CD4-positive, alpha-beta memory T cell (primary cell): ENCODE measurements at regions not wholly inside any gene's neighbourhood (a gene's known extent, or its start where the extent isn't known, plus 50 kb on each side); places are given as distances from the start of the nearest gene placed in this dataset.

Source experiments
- CTCF ChIA-PET: fragments of 350-600 bp; sonication (Branson Sonifier 250); formaldehyde crosslinking; loops from one replicate; lab custom pipeline; 2021; ENCODE audit warnings: inconsistent platforms; ENCODE audit not compliant: partially characterized antibody; lab: Charles Lee
- POLR2A ChIA-PET: fragments of 350-600 bp; sonication (Branson Sonifier 250); formaldehyde crosslinking; loops from one replicate; lab custom pipeline; 2021; ENCODE audit not compliant: partially characterized antibody; lab: Charles Lee
- DNase-seq, 5 donors: peaks; one replicate each; pipeline versions ENCODE4 v3.0.0 to v3.0.0-alpha.2; 2020 to 2022; ENCODE audit warnings: mixed read lengths in 1 of 5
- H3K27ac ChIP-seq: one replicate; pipeline ENCODE4 v1.7.0; 2013; ENCODE audit warnings: low read depth, low read length
- H3K27me3 ChIP-seq: 2 replicates; pipeline ENCODE4 v1.7.0; 2013; ENCODE audit warnings: mild to moderate bottlenecking, low read length, moderate library complexity; ENCODE audit not compliant: insufficient read depth
- H3K36me3 ChIP-seq: 2 replicates; pipeline ENCODE4 v1.7.0; 2013; ENCODE audit warnings: mild to moderate bottlenecking, low read length, moderate library complexity; ENCODE audit not compliant: insufficient read depth
- H3K4me1 ChIP-seq: 2 replicates; pipeline ENCODE4 v1.7.0; 2013; ENCODE audit warnings: mild to moderate bottlenecking, low read length, moderate library complexity; ENCODE audit not compliant: insufficient read depth
- H3K4me3 ChIP-seq, 2 donors: one replicate each; pipeline ENCODE4 v1.7.0; 2013; ENCODE audit warnings: low read length in 2 of 2, mild to moderate bottlenecking in 1 of 2
- H3K9me3 ChIP-seq, 2 donors: one replicate each; pipeline ENCODE4 v1.7.0; 2013; ENCODE audit warnings: low read length in 2 of 2, control low read depth in 1 of 2; ENCODE audit not compliant: control insufficient read depth in 1 of 2
- H3K27ac Mint-ChIP-seq, 7 donors: one replicate each; pipeline ENCODE4 v1.8.0; 2020 to 2021; ENCODE audit warnings: mixed read lengths in 7 of 7, mild to moderate bottlenecking in 6 of 7, inconsistent platforms in 3 of 7, moderate library complexity in 3 of 7
- H3K27me3 Mint-ChIP-seq, 2 donors: one replicate each; pipeline ENCODE4 v1.8.0; 2020 to 2021; ENCODE audit warnings: mixed read lengths in 2 of 2
- H3K36me3 Mint-ChIP-seq, 2 donors: one replicate each; pipeline ENCODE4 v1.8.0; 2020 to 2021; ENCODE audit warnings: mixed read lengths in 2 of 2, inconsistent platforms in 1 of 2, mild to moderate bottlenecking in 1 of 2
- H3K4me1 Mint-ChIP-seq, 4 donors: one replicate each; pipeline ENCODE4 v1.8.0; 2020 to 2021; ENCODE audit warnings: mixed read lengths in 4 of 4, mild to moderate bottlenecking in 1 of 4
- H3K4me3 Mint-ChIP-seq, 8 donors: one replicate each; pipeline ENCODE4 v1.8.0; 2020 to 2021; ENCODE audit warnings: mixed read lengths in 8 of 8, mild to moderate bottlenecking in 7 of 8, moderate library complexity in 6 of 8, inconsistent platforms in 3 of 8
- H3K9me3 Mint-ChIP-seq, 8 donors: one replicate each; pipeline ENCODE4 v1.8.0; 2020 to 2021; ENCODE audit warnings: mixed read lengths in 8 of 8, mild to moderate bottlenecking in 5 of 8, inconsistent platforms in 3 of 8, moderate library complexity in 1 of 8
- intact Hi-C: fragments of 100-400 bp; cut with micrococcal nuclease; formaldehyde crosslinking; loops from one replicate; pipeline ENCODE4 v1.15.1; 2023

DNA sequence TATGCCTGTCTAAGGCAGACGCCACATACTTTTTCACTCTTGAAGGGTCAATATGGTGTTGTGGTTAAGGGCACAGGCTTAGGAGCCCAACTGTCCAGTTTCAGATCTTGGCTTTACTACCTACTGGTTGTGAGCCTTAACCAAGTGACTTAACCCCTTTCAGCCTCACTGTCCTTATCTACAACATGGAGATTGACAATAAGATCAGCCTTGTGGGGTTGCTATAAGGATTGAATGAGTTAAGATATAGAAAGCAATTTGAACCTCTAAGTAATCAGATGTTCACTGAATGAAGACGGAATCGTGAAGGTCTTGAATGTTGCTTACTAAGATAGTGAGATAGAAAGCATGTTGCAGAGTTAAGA is 121.3 kb upstream of the JUN start:
- Histone ChIP-seq H3K4me3 (no peak overlapping the region), H3K27me3 (no peaks in the 10 kb centered on the region), H3K4me1 (peaks cover 13% of the 10 kb centered on the region), H3K9me3 (no peaks in the 10 kb centered on the region), H3K27ac (no peak overlapping the region), H3K36me3 (no peaks in the 10 kb centered on the region)
- POLR2A ChIA-PET = interaction anchor here (2.7 kb wide), 1 partner anchor 123 kb away, joined by 9 read pairs; no protein-coding TSS in a partner anchor
- no peaks in the 10 kb centered on the region for H3K36me3 Mint-ChIP-seq
- no peak for DNase-seq
- peak overlapping the region; percentile 17 to 78 (median 62) for H3K4me3 Mint-ChIP-seq
- peaks cover 9 to 19% (median 13%) of the 10 kb centered on the region in 4 donors for H3K4me1 Mint-ChIP-seq
- no peaks in the 10 kb centered on the region for H3K27me3 Mint-ChIP-seq
- no peaks in the 10 kb centered on the region for H3K9me3 Mint-ChIP-seq
- CTCF ChIA-PET = no interaction called here
- intact Hi-C loops = loop anchor here (10.0 kb wide), 1 partner anchor 110 kb away; no protein-coding TSS in a partner anchor
- peak overlapping the region in 4 of 7 donors; percentile 2 to 52 (median 26) for H3K27ac Mint-ChIP-seq

DNA sequence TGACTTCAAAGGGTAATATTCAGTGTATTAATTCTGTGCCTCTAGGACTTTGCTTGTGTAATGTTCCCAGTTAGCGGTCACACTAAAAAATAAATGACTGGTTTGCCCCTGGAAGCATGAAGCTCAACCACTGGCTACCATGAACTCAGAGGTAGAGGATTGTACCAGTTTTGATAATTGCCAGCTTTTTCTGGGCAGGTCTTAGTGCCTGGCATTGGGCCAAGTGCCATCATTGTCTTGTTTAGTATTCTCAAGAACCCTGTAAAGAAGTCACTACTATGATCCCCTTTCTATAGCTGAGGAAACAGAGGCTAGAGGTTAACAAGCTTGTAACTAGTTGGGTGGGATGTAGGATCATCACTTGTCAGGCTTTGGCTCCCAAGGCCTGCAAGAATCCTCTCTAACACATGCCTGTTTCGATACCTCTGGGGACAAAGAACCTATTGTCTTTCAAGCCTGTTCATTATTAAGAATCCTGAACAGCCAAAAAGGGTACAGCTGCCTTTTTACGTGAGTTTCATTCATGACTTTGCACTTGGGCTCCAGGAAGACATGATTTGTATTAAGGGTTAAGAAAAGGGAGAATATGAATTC is 121.9 kb upstream of the JUN start:
- no peaks in the 10 kb centered on the region for H3K36me3 Mint-ChIP-seq
- peak overlapping the region in 1 of 7 donors; percentile 33 for H3K27ac Mint-ChIP-seq
- H3K4me1 Mint-ChIP-seq = peaks cover 9 to 19% (median 13%) of the 10 kb centered on the region in 4 donors
- peak overlapping the region in 2 of 8 donors; percentile 13 to 15 for H3K4me3 Mint-ChIP-seq
- DNase-seq = no peak
- POLR2A ChIA-PET = interaction anchor here (2.7 kb wide), 1 partner anchor 123 kb away, joined by 9 read pairs; no protein-coding TSS in a partner anchor
- H3K9me3 Mint-ChIP-seq = no peaks in the 10 kb centered on the region
- CTCF ChIA-PET = no interaction called here
- Histone ChIP-seq H3K27ac (no peak overlapping the region), H3K4me1 (peaks cover 13% of the 10 kb centered on the region), H3K36me3 (no peaks in the 10 kb centered on the region), H3K27me3 (no peaks in the 10 kb centered on the region), H3K9me3 (no peaks in the 10 kb centered on the region), H3K4me3 (no peak overlapping the region)
- H3K27me3 Mint-ChIP-seq = no peaks in the 10 kb centered on the region
- intact Hi-C loops = loop anchor here (10.0 kb wide), 1 partner anchor 109 kb away; no protein-coding TSS in a partner anchor

DNA sequence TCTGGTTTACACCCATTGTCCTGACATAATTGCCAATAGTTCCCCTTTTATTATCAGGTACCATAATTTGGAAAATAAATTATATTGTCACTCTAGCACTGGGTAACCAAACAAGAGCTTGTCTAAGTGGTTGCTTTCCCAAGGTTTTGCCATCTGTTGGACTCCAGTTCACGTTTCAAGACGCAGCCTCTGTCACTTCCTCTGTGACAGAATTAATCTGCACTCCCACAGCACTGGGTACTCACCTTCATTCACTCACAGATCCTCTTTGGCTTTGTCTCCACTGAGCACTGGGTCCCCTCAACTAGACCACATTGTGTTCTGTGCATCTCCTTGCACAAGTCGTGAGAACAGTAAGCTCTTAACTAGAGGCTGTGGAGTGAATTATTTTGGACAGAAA is 123.6 kb upstream of the JUN start:
- Histone ChIP-seq H3K27me3 (no peaks in the 10 kb centered on the region), H3K36me3 (no peaks in the 10 kb centered on the region), H3K4me3 (no peak overlapping the region), H3K27ac (no peak overlapping the region), H3K9me3 (no peaks in the 10 kb centered on the region), H3K4me1 (peaks cover 13% of the 10 kb centered on the region)
- Mint-ChIP-seq H3K36me3 (no peaks in the 10 kb centered on the region), H3K9me3 (no peaks in the 10 kb centered on the region), H3K4me1 (peaks cover 9 to 14% (median 12%) of the 10 kb centered on the region in 4 donors), H3K27ac (peak overlapping the region in 1 of 7 donors; percentile 48), H3K27me3 (no peaks in the 10 kb centered on the region), H3K4me3 (no peak overlapping the region)
- ChIA-PET CTCF (no interaction called here), POLR2A (no interaction called here)
- intact Hi-C loops = loop anchor here (10.0 kb wide), 1 partner anchor 107 kb away; no protein-coding TSS in a partner anchor
- no peak for DNase-seq

DNA sequence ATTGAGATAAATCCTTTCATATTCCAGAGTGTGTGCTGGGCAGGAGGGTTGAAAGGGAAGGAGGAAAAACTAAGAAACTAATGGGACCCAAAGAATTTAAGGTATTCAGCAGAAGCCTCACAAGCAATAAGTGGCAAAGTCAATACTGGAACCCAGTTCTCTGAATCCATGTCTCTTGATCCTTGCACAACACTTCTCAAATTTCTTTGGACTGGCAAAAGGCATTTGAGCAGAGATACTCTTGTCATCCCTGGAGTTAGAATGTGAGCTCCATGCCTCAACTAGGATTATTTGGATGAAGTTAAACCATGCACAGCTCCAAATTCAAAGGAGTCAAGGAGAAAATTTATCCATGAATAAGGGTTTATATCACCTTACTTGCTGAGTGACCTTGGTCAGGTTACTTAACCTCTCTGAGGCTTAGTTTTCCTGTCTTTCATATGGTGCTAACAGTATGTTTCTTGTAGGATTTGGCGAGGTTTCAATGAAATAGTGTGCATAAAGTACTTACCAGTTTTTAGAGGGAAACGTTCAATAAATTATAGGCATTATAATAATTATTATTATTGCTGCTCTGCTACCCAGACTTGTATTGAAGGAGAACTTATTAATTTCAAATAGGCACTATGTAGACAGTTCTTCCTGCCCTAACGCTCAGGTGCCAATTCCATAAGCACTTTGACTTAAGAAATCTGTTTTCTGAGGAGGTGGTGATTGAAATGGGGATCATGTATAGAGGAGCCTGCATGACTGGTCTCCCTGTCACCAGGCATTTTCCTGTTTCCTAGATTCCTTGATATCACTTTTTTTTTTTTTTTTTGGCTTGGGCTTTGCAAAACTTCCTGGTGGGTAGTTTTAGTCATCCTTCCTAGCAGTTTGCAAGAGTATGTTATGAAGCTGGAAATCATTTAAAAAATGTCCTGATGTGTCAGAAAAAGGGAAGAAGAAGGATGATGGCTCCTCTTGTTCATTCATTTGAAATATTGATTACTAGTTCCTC is 125.0 kb upstream of the JUN start:
- ChIA-PET POLR2A (interaction anchor here (1.5 kb wide), 1 partner anchor 32 kb away, joined by 3 read pairs; no protein-coding TSS in a partner anchor), CTCF (interaction anchor here (0.9 kb wide), 1 partner anchor 12 kb away, joined by 3 read pairs; no protein-coding TSS in a partner anchor)
- no peak overlapping the region for H3K27ac Mint-ChIP-seq
- Histone ChIP-seq H3K27me3 (no peaks in the 10 kb centered on the region), H3K27ac (no peak overlapping the region), H3K9me3 (no peaks in the 10 kb centered on the region), H3K4me3 (no peak overlapping the region), H3K36me3 (no peaks in the 10 kb centered on the region), H3K4me1 (peaks cover 5% of the 10 kb centered on the region)
- H3K4me1 Mint-ChIP-seq = peaks cover 4 to 6% (median 4%) of the 10 kb centered on the region in 4 donors
- no peak overlapping the region for H3K4me3 Mint-ChIP-seq
- peaks cover 0 to 7% (median 4%) of the 10 kb centered on the region in 8 donors for H3K9me3 Mint-ChIP-seq
- H3K36me3 Mint-ChIP-seq = peaks cover 0 to under 1% of the 10 kb centered on the region in 2 donors
- H3K27me3 Mint-ChIP-seq = peaks cover 0 to 3% of the 10 kb centered on the region in 2 donors
- intact Hi-C loops = loop anchor here (10.0 kb wide), 1 partner anchor 106 kb away; no protein-coding TSS in a partner anchor
- no peak for DNase-seq

DNA sequence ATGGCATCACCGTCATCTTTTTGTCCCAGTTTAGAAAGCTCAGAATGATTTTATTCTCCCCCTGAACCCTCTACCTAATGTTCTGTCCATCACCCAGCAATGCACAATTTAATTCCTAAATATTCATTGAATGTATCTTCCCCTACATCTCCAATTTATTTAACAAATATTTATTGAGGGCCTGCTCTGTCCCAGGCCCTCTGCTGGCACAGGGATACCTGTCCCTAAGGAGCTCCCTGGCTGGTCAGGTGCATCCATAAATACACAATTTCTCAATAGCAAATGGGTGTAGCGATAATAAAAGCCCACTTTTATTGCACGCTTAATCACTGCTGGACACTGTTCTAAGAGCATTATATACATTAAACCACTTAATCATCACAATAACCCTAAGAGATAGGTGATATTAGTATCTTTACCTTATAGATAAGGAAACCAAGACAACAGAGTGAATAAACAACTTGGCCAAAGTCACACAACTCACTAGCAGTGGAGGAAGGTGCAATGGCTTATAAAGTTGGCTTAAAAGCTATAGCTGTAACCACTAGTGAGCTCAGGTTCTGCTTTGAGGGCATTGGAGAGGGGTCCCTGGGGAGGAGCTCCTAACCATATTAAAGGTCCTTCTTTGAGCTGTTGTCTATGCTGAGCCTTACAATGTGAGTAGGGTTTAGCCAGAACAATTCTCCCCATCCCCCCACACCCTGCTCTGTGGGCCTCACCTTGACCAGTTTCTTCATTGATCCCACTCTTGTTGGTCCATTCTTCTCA is 126.3 kb upstream of the JUN start:
- DNase-seq = no peak
- ChIA-PET POLR2A (no interaction called here), CTCF (interaction anchor here (0.9 to 1.2 kb wide), 2 partner anchors 10 to 789 kb away, joined by 3 read pairs; no protein-coding TSS in a partner anchor)
- Mint-ChIP-seq H3K27me3 (peaks cover 0 to 4% of the 10 kb centered on the region in 2 donors), H3K4me1 (no peaks in the 10 kb centered on the region), H3K4me3 (no peak overlapping the region), H3K9me3 (peaks cover 0 to 16% (median 14%) of the 10 kb centered on the region in 8 donors), H3K27ac (no peak overlapping the region), H3K36me3 (peaks cover 4 to 7% of the 10 kb centered on the region in 2 donors)
- Histone ChIP-seq H3K9me3 (no peaks in the 10 kb centered on the region), H3K27me3 (no peaks in the 10 kb centered on the region), H3K27ac (no peak overlapping the region), H3K36me3 (no peaks in the 10 kb centered on the region), H3K4me1 (no peaks in the 10 kb centered on the region), H3K4me3 (no peak overlapping the region)
- intact Hi-C loops = loop anchor here (10.0 kb wide), 1 partner anchor 105 kb away; no protein-coding TSS in a partner anchor

DNA sequence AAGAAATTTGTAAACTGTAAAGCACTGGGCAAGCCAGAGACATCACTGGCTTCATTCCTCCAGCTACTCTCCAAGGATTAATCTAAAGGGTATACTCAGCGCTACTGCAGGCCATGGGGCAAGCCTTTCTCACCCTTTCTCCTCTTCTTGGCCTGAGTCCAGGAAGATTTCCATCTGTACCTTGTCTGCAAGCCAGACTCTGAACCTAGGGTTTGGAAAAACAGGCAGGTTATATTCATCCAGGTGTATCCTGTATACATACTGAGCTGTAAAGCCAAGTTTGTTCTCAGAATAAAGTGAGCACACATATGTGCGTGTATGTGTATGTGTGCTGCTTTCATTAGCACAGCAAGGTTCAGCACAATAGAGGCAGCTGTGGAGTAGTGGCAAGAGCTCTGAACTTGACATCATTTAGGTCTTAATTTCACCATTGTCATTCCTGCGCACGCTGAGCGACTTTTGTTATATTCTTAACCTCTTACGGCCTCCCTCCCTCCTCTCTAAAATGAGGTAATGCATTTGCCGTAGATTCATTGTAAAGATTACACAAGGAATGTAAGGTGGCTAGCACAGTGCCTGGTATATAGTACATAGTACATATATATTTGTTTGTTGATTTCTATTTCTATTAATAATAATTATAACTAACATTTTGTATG is 128.1 kb upstream of the JUN start:
- H3K4me1 Mint-ChIP-seq = no peaks in the 10 kb centered on the region
- Histone ChIP-seq H3K9me3 (no peaks in the 10 kb centered on the region), H3K27ac (no peak overlapping the region), H3K4me1 (no peaks in the 10 kb centered on the region), H3K4me3 (no peak overlapping the region), H3K27me3 (no peaks in the 10 kb centered on the region), H3K36me3 (no peaks in the 10 kb centered on the region)
- H3K9me3 Mint-ChIP-seq = peaks cover 0 to 23% (median 16%) of the 10 kb centered on the region in 8 donors
- ChIA-PET CTCF (no interaction called here), POLR2A (interaction anchor here (1.4 kb wide), 1 partner anchor 128 kb away, joined by 7 read pairs; the partner anchor contains the start of gene JUN)
- H3K27me3 Mint-ChIP-seq = peaks cover 0 to 5% of the 10 kb centered on the region in 2 donors
- intact Hi-C loops = no loop called here
- H3K4me3 Mint-ChIP-seq = no peak overlapping the region
- H3K27ac Mint-ChIP-seq = no peak overlapping the region
- H3K36me3 Mint-ChIP-seq = peaks cover 4 to 7% of the 10 kb centered on the region in 2 donors
- no peak for DNase-seq
